Mesenchymal stem cell (in vitro differentiated cells and primary cell): ENCODE measurements at regions not wholly inside any gene's neighbourhood (a gene's known extent, or its start where the extent isn't known, plus 50 kb on each side); places are given as distances from the start of the nearest gene placed in this dataset.
"Not testable (repeated sequence)": the region's sequence is repeated elsewhere in the genome, so short reads cannot be mapped to it uniquely, and the experiment has no call there.

Experiments used
- DNase-seq: peaks from one replicate; pipeline ENCODE4 v3.0.0-alpha.2; 2013
- H2AFZ ChIP-seq: one replicate; pipeline ENCODE4 v1.6.1; 2013; ENCODE audit warnings: low read depth, mild to moderate bottlenecking, control low read depth, inconsistent platforms, low read length, moderate library complexity
- H2AK5ac ChIP-seq: 2 replicates; pipeline ENCODE4 v1.6.1; 2013; ENCODE audit warnings: low read length, moderate library complexity, mild to moderate bottlenecking, inconsistent platforms; ENCODE audit not compliant: severe bottlenecking
- H2BK120ac ChIP-seq: one replicate; pipeline ENCODE4 v1.6.1; 2013; ENCODE audit warnings: low read depth, mild to moderate bottlenecking, inconsistent platforms, low read length, moderate library complexity
- H2BK12ac ChIP-seq, 2 experiments: one replicate each; pipeline ENCODE4 v1.6.1; 2013; ENCODE audit warnings: inconsistent platforms in 2 of 2, low read length in 2 of 2, mild to moderate bottlenecking in 2 of 2, moderate library complexity in 2 of 2, control low read depth in 1 of 2
- H2BK15ac ChIP-seq: one replicate; pipeline ENCODE4 v1.6.1; 2013; ENCODE audit warnings: mild to moderate bottlenecking, low read depth, inconsistent platforms; ENCODE audit not compliant: poor library complexity, severe bottlenecking
- H2BK5ac ChIP-seq: 2 replicates; pipeline ENCODE4 v1.6.1; 2013; ENCODE audit warnings: low read depth, mild to moderate bottlenecking, low read length, control low read depth, inconsistent platforms; ENCODE audit not compliant: poor library complexity, severe bottlenecking
- H3K14ac ChIP-seq, 2 experiments: one replicate each; pipeline ENCODE4 v1.6.1; 2013; ENCODE audit warnings: inconsistent platforms in 2 of 2, low read length in 2 of 2, control low read depth in 1 of 2, mild to moderate bottlenecking in 1 of 2, moderate library complexity in 1 of 2
- H3K18ac ChIP-seq, 2 experiments: one replicate each; pipeline ENCODE4 v1.6.1; 2013; ENCODE audit warnings: inconsistent platforms in 2 of 2, low read length in 2 of 2, control low read depth in 1 of 2, low read depth in 1 of 2, mild to moderate bottlenecking in 1 of 2
- H3K23ac ChIP-seq, 2 experiments: one replicate each; pipeline ENCODE4 v1.6.1; 2013; ENCODE audit warnings: inconsistent platforms in 2 of 2, low read length in 2 of 2, mild to moderate bottlenecking in 2 of 2, moderate library complexity in 2 of 2, control low read depth in 1 of 2
- H3K27ac ChIP-seq: 2 replicates; pipeline ENCODE4 v1.5.1; 2013; ENCODE audit warnings: mild to moderate bottlenecking, moderate library complexity, low read length, control low read depth, inconsistent platforms; ENCODE audit not compliant: poor library complexity, severe bottlenecking
- H3K27me3 ChIP-seq, 2 experiments: 2 replicates each; pipeline versions ENCODE4 v1.6.1 to v1.7.0; 2013; ENCODE audit warnings: low read length in 2 of 2, mild to moderate bottlenecking in 2 of 2, moderate library complexity in 2 of 2, control low read depth in 1 of 2, inconsistent platforms in 1 of 2; ENCODE audit not compliant: control insufficient read depth in 1 of 2, insufficient read depth in 1 of 2
- H3K36me3 ChIP-seq, 2 experiments: 2 replicates each; pipeline versions ENCODE4 v1.6.1 to v1.7.0; 2013; ENCODE audit warnings: low read length in 2 of 2, control low read depth in 1 of 2, inconsistent platforms in 1 of 2, low read depth in 1 of 2, mild to moderate bottlenecking in 1 of 2; ENCODE audit not compliant: insufficient read depth in 2 of 2, control insufficient read depth in 1 of 2
- H3K4ac ChIP-seq, 2 experiments: one replicate each; pipeline ENCODE4 v1.6.1; 2013; ENCODE audit warnings: inconsistent platforms in 2 of 2, low read length in 2 of 2, mild to moderate bottlenecking in 2 of 2, moderate library complexity in 2 of 2, control low read depth in 1 of 2, low read depth in 1 of 2
- H3K4me1 ChIP-seq: 2 replicates; pipeline ENCODE4 v1.6.1; 2013; ENCODE audit warnings: low read depth, low read length, control low read depth; ENCODE audit not compliant: control insufficient read depth, insufficient read depth
- H3K4me2 ChIP-seq: 2 replicates; pipeline ENCODE4 v1.6.1; 2013; ENCODE audit warnings: low read length, mild to moderate bottlenecking, inconsistent platforms; ENCODE audit not compliant: poor library complexity, severe bottlenecking
- H3K4me3 ChIP-seq, 2 experiments: 2 replicates each; pipeline versions ENCODE4 v1.5.1 to v1.7.0; 2013; ENCODE audit warnings: low read length in 2 of 2, mild to moderate bottlenecking in 2 of 2, control low read depth in 1 of 2, low read depth in 1 of 2; ENCODE audit not compliant: insufficient read depth in 1 of 2
- H3K79me1 ChIP-seq: replicated peaks from 2 replicates; pipeline ENCODE4 v1.6.1; 2013; ENCODE audit warnings: mild to moderate bottlenecking, control low read depth, low read length, inconsistent platforms; ENCODE audit not compliant: poor library complexity, severe bottlenecking
- H3K9ac ChIP-seq: 2 replicates; pipeline ENCODE4 v1.7.0; 2013; ENCODE audit warnings: mild to moderate bottlenecking, low read length, moderate library complexity
- H3K9me3 ChIP-seq: 2 replicates; pipeline ENCODE4 v1.7.0; 2013; ENCODE audit warnings: mild to moderate bottlenecking, low read length; ENCODE audit not compliant: control insufficient read depth
- H4K8ac ChIP-seq: one replicate; pipeline ENCODE4 v1.6.1; 2013; ENCODE audit warnings: inconsistent platforms, mild to moderate bottlenecking, low read length, moderate library complexity
- H4K91ac ChIP-seq: one replicate; pipeline ENCODE4 v1.6.1; 2013; ENCODE audit warnings: mild to moderate bottlenecking, low read length, inconsistent platforms
- WGBS: methylation state at CpG from one replicate; pipeline ENCODE4 v1.1.7; 2013; ENCODE audit warnings: mixed read lengths; 5-methylcytosine and 5-hydroxymethylcytosine counted together

GRCh38 chr4:12118651-12119213 is 690.0 kb upstream of the HS3ST1 start:
- Histone ChIP-seq H3K14ac (no peak overlapping the region), H2BK12ac (no peak overlapping the region), H3K27me3 (no peaks in the 10 kb centered on the region), H3K36me3 (no peaks in the 10 kb centered on the region), H3K9me3 (peaks cover 39% of the 10 kb centered on the region), H4K8ac (no peak overlapping the region), H3K79me1 (no peaks in the 10 kb centered on the region), H3K4me1 (no peaks in the 10 kb centered on the region), H3K18ac (no peak overlapping the region), H3K4ac (no peak overlapping the region), H4K91ac (no peak overlapping the region), H2BK120ac (no peak overlapping the region), H2AFZ (no peak overlapping the region), H3K9ac (no peak overlapping the region), H3K4me2 (no peak overlapping the region), H2AK5ac (no peak overlapping the region), H2BK5ac (no peak overlapping the region), H2BK15ac (no peak overlapping the region), H3K27ac (no peak overlapping the region), H3K4me3 (no peak overlapping the region), H3K23ac (no peak overlapping the region)
- peak; percentile 36 for DNase-seq
- 80% methylated on average over 1 of the region's 2 CpGs for WGBS

DNA sequence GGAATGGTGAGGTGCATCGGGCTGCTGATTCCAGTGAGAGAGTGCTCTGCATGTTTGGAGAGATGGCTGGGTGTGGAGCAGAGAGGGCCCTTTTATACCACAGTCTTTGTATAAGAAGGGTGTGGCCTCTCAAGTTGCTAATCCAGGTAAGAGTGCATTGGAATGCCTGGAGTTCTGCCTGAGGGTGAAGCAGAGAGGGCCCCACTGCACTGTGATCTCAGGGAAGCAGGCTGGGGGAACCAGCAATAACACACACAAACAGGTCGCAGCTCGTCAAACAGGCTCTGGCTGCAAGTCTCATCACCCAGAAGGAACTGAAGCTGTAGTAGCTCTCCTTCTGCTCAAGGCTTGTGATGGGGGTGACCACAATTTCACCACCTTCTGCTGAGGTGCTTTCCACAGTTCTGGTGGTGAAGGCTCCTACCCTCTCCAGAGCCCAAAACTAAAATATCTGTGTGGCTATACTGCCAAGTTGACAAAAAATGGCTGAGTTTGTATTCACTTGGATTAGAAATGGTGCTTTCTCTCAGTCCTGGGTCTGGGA is 687.4 kb upstream of the HS3ST1 start:
- Histone ChIP-seq H3K4me1 (no peaks in the 10 kb centered on the region), H3K36me3 (no peaks in the 10 kb centered on the region), H3K9me3 (peaks cover 48% of the 10 kb centered on the region), H2BK12ac (no peak overlapping the region), H3K27ac (no peak overlapping the region), H3K9ac (no peak overlapping the region), H3K27me3 (no peaks in the 10 kb centered on the region), H3K4ac (no peak overlapping the region), H2BK120ac (no peak overlapping the region), H3K79me1 (no peaks in the 10 kb centered on the region), H2BK5ac (no peak overlapping the region), H2AFZ (no peak overlapping the region), H2BK15ac (no peak overlapping the region), H4K91ac (no peak overlapping the region), H3K18ac (no peak overlapping the region), H2AK5ac (no peak overlapping the region), H3K23ac (no peak overlapping the region), H3K4me2 (no peak overlapping the region), H3K4me3 (no peak overlapping the region), H3K14ac (no peak overlapping the region), H4K8ac (no peak overlapping the region)
- 86% methylated on average over 3 of the region's 3 CpGs for WGBS
- no peak for DNase-seq

GRCh38 chr4:12110627-12111026 is 681.9 kb upstream of the HS3ST1 start:
- no peaks in the 10 kb centered on the region for H3K79me1 ChIP-seq
- no peaks in the 10 kb centered on the region for H3K36me3 ChIP-seq
- no peak overlapping the region for H2BK15ac ChIP-seq
- H4K91ac ChIP-seq = no peak overlapping the region
- no peaks in the 10 kb centered on the region for H3K27me3 ChIP-seq
- H2AK5ac ChIP-seq = no peak overlapping the region
- H3K9me3 ChIP-seq = peaks cover 34% of the 10 kb centered on the region
- H3K4ac ChIP-seq = no peak overlapping the region
- H3K14ac ChIP-seq = no peak overlapping the region
- no peak overlapping the region for H2BK5ac ChIP-seq
- no peak for DNase-seq
- no peak overlapping the region for H2BK120ac ChIP-seq
- H2AFZ ChIP-seq = no peak overlapping the region
- WGBS = 100% methylated on average over 1 of the region's 3 CpGs
- H3K27ac ChIP-seq = no peak overlapping the region
- no peak overlapping the region for H2BK12ac ChIP-seq
- H3K18ac ChIP-seq = no peak overlapping the region
- no peak overlapping the region for H3K4me3 ChIP-seq
- no peak overlapping the region for H3K9ac ChIP-seq
- no peak overlapping the region for H3K4me2 ChIP-seq
- no peaks in the 10 kb centered on the region for H3K4me1 ChIP-seq
- no peak overlapping the region for H3K23ac ChIP-seq
- H4K8ac ChIP-seq = no peak overlapping the region

DNA sequence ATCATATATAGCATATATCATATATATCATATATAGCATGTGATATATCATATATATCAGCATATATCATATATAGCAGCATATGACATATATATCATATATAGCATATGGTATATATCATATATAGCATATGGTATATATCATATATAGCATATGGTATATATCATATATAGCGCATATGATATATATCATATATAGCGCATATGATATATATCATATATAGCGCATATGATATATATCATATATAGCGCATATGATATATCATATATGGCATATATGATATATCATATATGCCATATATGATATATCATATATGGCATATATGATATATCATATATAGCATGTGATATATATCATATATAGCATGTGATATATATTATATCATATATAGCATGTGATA is 680.4 kb upstream of the HS3ST1 start:
- WGBS = no CpG with 5 or more reads among the region's 4 CpGs

More for the DNA sequence above, 680.4 kb upstream of the HS3ST1 start:
- H3K27ac ChIP-seq, H3K4me2 ChIP-seq, H3K4me3 ChIP-seq, H2AFZ ChIP-seq, H3K23ac ChIP-seq, H2BK12ac ChIP-seq, H2BK120ac ChIP-seq, H3K9ac ChIP-seq, H4K8ac ChIP-seq, H3K4me1 ChIP-seq, H2BK15ac ChIP-seq, H3K18ac ChIP-seq, H3K4ac ChIP-seq, H2AK5ac ChIP-seq, H3K27me3 ChIP-seq, H3K79me1 ChIP-seq, H2BK5ac ChIP-seq, H4K91ac ChIP-seq, H3K36me3 ChIP-seq, DNase-seq, H3K14ac ChIP-seq: not testable (repeated sequence)
- H3K9me3 ChIP-seq = peaks cover 24% of the 10 kb centered on the region
